Kidney (tissue), 13 donors: ENCODE measurements at regions not wholly inside any gene's neighbourhood (a gene's known extent, or its start where the extent isn't known, plus 50 kb on each side); places are given as distances from the start of the nearest gene placed in this dataset.
"Not testable (repeated sequence)": the region's sequence is repeated elsewhere in the genome, so short reads cannot be mapped to it uniquely, and the experiment has no call there.

Experiments
- DNase-seq, 5 donors: peaks; one replicate each; pipeline ENCODE4 v3.0.0-alpha.2; 2013 to 2020
- FAIRE-seq: peaks from 2 replicates; lab custom pipeline; 2012; peaks lifted over from hg19 to GRCh38; lab: Jason Lieb, UNC
- H3K27ac ChIP-seq, 2 donors: one replicate each; pipeline ENCODE4 v1.7.0; 2013; ENCODE audit warnings: low read depth in 2 of 2, low read length in 2 of 2, inconsistent platforms in 1 of 2
- H3K27me3 ChIP-seq: one replicate; pipeline ENCODE4 v1.7.1; 2013; ENCODE audit warnings: low read length, inconsistent platforms; ENCODE audit not compliant: control insufficient read depth, insufficient read depth
- H3K36me3 ChIP-seq, 3 donors: one replicate each; pipeline versions ENCODE4 v1.7.0 to v1.7.1; 2013; ENCODE audit warnings: low read length in 3 of 3, control low read depth in 1 of 3, inconsistent platforms in 1 of 3; ENCODE audit not compliant: insufficient read depth in 3 of 3, control insufficient read depth in 2 of 3
- H3K4me1 ChIP-seq, 3 donors: one replicate each; pipeline versions ENCODE4 v1.7.0 to v1.7.1; 2013; ENCODE audit warnings: low read length in 3 of 3, inconsistent platforms in 1 of 3, low read depth in 1 of 3; ENCODE audit not compliant: control insufficient read depth in 2 of 3, insufficient read depth in 2 of 3
- H3K4me3 ChIP-seq, 3 donors: one replicate each; pipeline versions ENCODE4 v1.7.0 to v1.8.1; 2013; ENCODE audit warnings: low read length in 3 of 3, control low read depth in 1 of 3, inconsistent platforms in 1 of 3
- H3K9ac ChIP-seq, 3 donors: one replicate each; pipeline versions ENCODE4 v1.7.0 to v1.7.1; 2013; ENCODE audit warnings: low read length in 3 of 3, control low read depth in 1 of 3, inconsistent platforms in 1 of 3
- H3K9me3 ChIP-seq, 3 donors: one replicate each; pipeline versions ENCODE4 v1.7.0 to v1.7.1; 2013; ENCODE audit warnings: low read length in 3 of 3, control low read depth in 1 of 3, inconsistent platforms in 1 of 3; ENCODE audit not compliant: control insufficient read depth in 2 of 3, insufficient read depth in 1 of 3
- intact Hi-C: fragments of 100-400 bp; cut with DNase I; formaldehyde crosslinking; loops from one replicate; pipeline ENCODE4 v1.11.1; 2022
- TF ChIP-seq, protein P1 (sequence below): IDR thresholded peaks from 3 replicates; pipeline ENCODE4 v1.5.1; 2012; ENCODE audit warnings: mild to moderate bottlenecking, moderate library complexity, borderline replicate concordance; ENCODE audit not compliant: insufficient read depth; ENCODE audit errors: extremely low read depth
- donor health status: control.
- donor health status: control.
- donor health status: control.
- donor health status: control.
- donor health status: control.
- donor health status: DM: yes; HTN: yes; CAD: no.
- donor health status: Normal renal cell carcinoma (clear cell type).

DNA sequence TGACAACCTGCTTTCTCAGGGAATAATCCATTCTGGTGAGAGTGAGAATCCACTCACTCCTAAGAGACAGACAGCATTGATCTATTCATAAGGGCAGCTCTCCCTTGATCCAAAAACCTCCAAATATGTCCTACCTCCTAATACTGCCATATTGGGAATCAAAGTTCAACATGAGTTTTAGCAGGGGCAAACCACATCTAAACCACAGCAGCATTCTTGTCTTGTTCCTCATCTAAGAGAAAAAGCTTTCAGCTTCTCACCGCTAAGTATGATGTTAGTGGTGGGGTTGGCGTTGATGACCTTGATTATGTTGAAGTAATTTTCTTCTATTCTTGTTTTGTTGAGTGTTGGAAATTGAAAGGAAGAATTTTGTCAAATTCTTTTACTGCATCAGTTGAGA lies 69.6 kb downstream of the SERTM2 start:
- no peak overlapping the region for H3K4me3 ChIP-seq
- H3K9me3 ChIP-seq = no peaks in the 10 kb centered on the region
- H3K27me3 ChIP-seq = no peaks in the 10 kb centered on the region
- no peaks in the 10 kb centered on the region for H3K4me1 ChIP-seq
- intact Hi-C loops = no loop called here
- no peaks in the 10 kb centered on the region for H3K36me3 ChIP-seq
- FAIRE-seq (no peak), DNase-seq (no peak)
- H3K9ac ChIP-seq = no peak overlapping the region
- H3K27ac ChIP-seq = no peak overlapping the region
- TF ChIP-seq, protein P1, sequence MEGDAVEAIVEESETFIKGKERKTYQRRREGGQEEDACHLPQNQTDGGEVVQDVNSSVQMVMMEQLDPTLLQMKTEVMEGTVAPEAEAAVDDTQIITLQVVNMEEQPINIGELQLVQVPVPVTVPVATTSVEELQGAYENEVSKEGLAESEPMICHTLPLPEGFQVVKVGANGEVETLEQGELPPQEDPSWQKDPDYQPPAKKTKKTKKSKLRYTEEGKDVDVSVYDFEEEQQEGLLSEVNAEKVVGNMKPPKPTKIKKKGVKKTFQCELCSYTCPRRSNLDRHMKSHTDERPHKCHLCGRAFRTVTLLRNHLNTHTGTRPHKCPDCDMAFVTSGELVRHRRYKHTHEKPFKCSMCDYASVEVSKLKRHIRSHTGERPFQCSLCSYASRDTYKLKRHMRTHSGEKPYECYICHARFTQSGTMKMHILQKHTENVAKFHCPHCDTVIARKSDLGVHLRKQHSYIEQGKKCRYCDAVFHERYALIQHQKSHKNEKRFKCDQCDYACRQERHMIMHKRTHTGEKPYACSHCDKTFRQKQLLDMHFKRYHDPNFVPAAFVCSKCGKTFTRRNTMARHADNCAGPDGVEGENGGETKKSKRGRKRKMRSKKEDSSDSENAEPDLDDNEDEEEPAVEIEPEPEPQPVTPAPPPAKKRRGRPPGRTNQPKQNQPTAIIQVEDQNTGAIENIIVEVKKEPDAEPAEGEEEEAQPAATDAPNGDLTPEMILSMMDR = no peak

DNA sequence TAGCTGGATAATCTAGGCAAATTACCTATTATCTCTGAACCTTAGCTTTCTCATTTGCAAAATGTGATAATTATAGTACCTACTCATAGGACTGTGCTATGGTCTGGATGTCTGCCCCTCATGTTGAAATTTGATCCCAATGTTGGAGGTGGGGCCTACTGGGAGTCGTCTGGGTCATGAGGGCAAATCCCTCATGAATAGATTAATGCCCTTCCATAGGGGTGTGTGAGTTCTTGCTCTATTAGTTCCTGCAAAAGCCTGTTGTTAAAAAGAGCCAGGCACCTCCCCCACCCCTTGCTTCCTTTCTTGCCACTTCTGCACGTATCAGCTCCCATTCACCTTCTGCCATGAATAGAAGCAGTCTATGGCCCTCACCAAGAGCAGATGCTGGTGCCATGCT lies 73.9 kb downstream of the SERTM2 start:
- Histone ChIP-seq H3K4me3 (no peak overlapping the region), H3K36me3 (no peaks in the 10 kb centered on the region), H3K9me3 (no peaks in the 10 kb centered on the region), H3K27me3 (no peaks in the 10 kb centered on the region), H3K27ac (no peak overlapping the region), H3K9ac (no peak overlapping the region), H3K4me1 (no peaks in the 10 kb centered on the region)
- DNase-seq = no peak
- intact Hi-C loops = no loop called here
- no peak for FAIRE-seq
- TF ChIP-seq, protein P1 = no peak

DNA sequence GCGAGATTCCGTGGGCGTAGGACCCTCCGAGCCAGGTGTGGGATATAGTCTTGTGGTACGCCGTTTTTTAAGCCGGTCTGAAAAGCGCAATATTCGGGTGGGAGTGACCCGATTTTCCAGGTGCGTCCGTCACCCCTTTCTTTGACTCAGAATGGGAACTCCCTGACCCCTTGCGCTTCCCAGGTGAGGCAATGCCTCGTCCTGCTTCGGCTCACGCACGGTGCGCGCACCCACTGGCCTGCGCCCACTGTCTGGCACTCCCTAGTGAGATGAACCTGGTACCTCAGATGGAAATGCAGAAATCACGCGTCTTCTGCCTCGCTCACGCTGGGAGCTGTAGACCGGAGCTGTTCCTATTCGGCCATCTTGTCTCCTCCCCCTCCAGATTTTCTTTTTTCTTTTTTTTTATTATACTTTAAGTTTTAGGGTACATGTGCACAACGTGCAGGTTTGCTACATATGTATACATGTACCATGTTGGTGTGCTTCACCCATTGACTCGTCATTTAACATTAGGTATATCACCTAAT lies 83.0 kb downstream of the SERTM2 start:
- FAIRE-seq, intact Hi-C loops, H3K27ac ChIP-seq, H3K4me3 ChIP-seq, H3K9ac ChIP-seq, H3K9me3 ChIP-seq, H3K4me1 ChIP-seq, DNase-seq, H3K27me3 ChIP-seq, H3K36me3 ChIP-seq: not testable (repeated sequence)

DNA sequence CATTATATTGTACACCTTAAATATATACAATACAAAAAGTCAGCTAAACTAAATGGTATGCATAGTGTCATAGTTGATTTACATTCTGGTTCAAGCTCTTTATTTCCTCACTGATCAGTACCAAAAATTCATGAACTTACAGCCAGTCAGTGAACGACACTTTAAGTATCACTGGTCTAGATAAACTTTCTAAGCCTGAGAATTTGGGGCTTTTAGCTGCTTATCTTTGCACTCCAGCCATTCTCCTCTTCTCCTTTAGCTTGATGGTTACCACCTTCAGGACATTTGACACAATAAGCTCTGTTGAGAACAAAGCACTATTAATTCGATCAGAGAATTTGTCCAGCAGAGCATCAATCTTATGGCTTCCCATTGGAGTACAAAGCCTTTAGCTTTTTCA lies 83.0 kb upstream of the ALG13 start:
- no peak overlapping the region for H3K27ac ChIP-seq
- no peaks in the 10 kb centered on the region for H3K27me3 ChIP-seq
- H3K4me1 ChIP-seq = no peaks in the 10 kb centered on the region
- TF ChIP-seq, protein P1 = no peak
- no peak overlapping the region for H3K9ac ChIP-seq
- no peaks in the 10 kb centered on the region for H3K36me3 ChIP-seq
- H3K4me3 ChIP-seq = no peak overlapping the region
- H3K9me3 ChIP-seq = no peaks in the 10 kb centered on the region
- intact Hi-C loops = no loop called here
- FAIRE-seq = no peak
- DNase-seq = no peak
